Heart left ventricle (tissue), 16 donors: ENCODE measurements at regions not wholly inside any gene's neighbourhood (a gene's known extent, or its start where the extent isn't known, plus 50 kb on each side); places are given as distances from the start of the nearest gene placed in this dataset.

Experiments
- ATAC-seq, 4 donors: fragments of 200-7000 bp; cut with Tn5 transposase; one replicate each; pipeline ENCODE4 v1.9.1; 2020 to 2022; ENCODE audit warnings: moderate library complexity in 4 of 4, mild to moderate bottlenecking in 3 of 4, moderate number of reproducible peaks in 1 of 4
- DNase-seq, 5 donors: peaks; one replicate each; pipeline ENCODE4 v3.0.0-alpha.2; 2020
- H3K27ac ChIP-seq, 12 donors: fragments of 200-600 bp; sonication (generic) in 4 of 12; one replicate each; pipeline versions ENCODE4 v1.5.0 to v1.8.0; 2016 to 2022; ENCODE audit warnings: mild to moderate bottlenecking in 2 of 12
- H3K27me3 ChIP-seq, 9 donors: fragments of 200-600 bp; sonication (generic) in 2 of 9; one replicate each; pipeline versions ENCODE4 v1.5.1 to v1.8.0; 2016 to 2022; ENCODE audit warnings: mild to moderate bottlenecking in 3 of 9
- H3K36me3 ChIP-seq, 9 donors: fragments of 200-600 bp; sonication (generic) in 2 of 9; one replicate each; pipeline versions ENCODE4 v1.5.0 to v1.8.0; 2018 to 2022; ENCODE audit warnings: mild to moderate bottlenecking in 2 of 9
- H3K4me1 ChIP-seq, 12 donors: fragments of 200-600 bp; sonication (generic) in 4 of 12; one replicate each; pipeline versions ENCODE4 v1.5.0 to v1.8.0; 2016 to 2022; ENCODE audit warnings: mild to moderate bottlenecking in 3 of 12
- H3K4me3 ChIP-seq, 12 donors: fragments of 200-600 bp; sonication (generic) in 4 of 12; one replicate each; pipeline versions ENCODE4 v1.5.0 to v1.8.0; 2017 to 2022; ENCODE audit warnings: mild to moderate bottlenecking in 9 of 12, moderate library complexity in 4 of 12
- H3K9me3 ChIP-seq, 12 donors: fragments of 200-600 bp; sonication (generic) in 4 of 12; one replicate each; pipeline versions ENCODE4 v1.5.0 to v1.8.0; 2016 to 2022; ENCODE audit warnings: mild to moderate bottlenecking in 1 of 12
- POLR2A ChIP-seq, 2 donors: fragments of 450-650 bp; IDR thresholded peaks; one replicate each; pipeline ENCODE4 v1.6.1; 2017; ENCODE audit warnings: antibody characterized with exemption in 2 of 2, mild to moderate bottlenecking in 2 of 2, moderate library complexity in 2 of 2
- WGBS, 4 donors: extraction: QIAGEN DNeasy Blood & Tissue Kit in 2 of 4; methylation state at CpG; one replicate each; pipeline versions ENCODE4 v1.1.5 to v1.1.7; 2013 to 2018; 5-methylcytosine and 5-hydroxymethylcytosine counted together
- intact Hi-C, 10 donors: fragments of 100-400 bp; cut with DNase I; formaldehyde crosslinking; loops; one replicate each; pipeline versions ENCODE4 v1.11.1 to v1.14.2; 2022
- TF ChIP-seq, protein P1 (sequence below), 12 donors: fragments of 200-600 bp; sonication (generic) in 4 of 12; IDR thresholded peaks; one replicate each; pipeline versions ENCODE4 v1.5.0 to v1.8.0; 2018 to 2022; ENCODE audit warnings: antibody characterized with exemption in 12 of 12, mild to moderate bottlenecking in 5 of 12
- donor health status: ischemic (EF 13 %, LVEDD 7.1; RV severe dilation, severe dysfunction).
- donor health status: healthy with polysubstance abuse.
- donor health status: DM: no; HTN: yes; CAD: no.
- donor health status: DM: no; HTN: no; CAD: no.
- donor health status: ischemic (EF 25% LVEDD 6.9; RV normal size, moderate dysfunction).
- donor health status: ischemic (EF 25% LVEDD 5.7; RV mildly dilated, moderate dysfunction).
- donor health status: healthy.
- donor health status: DM: yes; HTN: yes; CAD: no.
- donor health status: ischemic (EF 35%, LVEDD 5.7; RV mildly dilated, moderate dysfunction).
- donor health status: nonischemic (EF 11% LVEDD 7.7; RV severe dilation, severe dysfunction).
- donor health status: DM: yes; HTN: yes; CAD: no.
- donor health status: PGD.
- donor health status: ischemic (EF 29% LVEDD 5.4; RV normal size, mild dysfunction).
- donor health status: nonischemic (EF 23%, LVEDD 6.1; RV moderate dilation, normal function).

DNA sequence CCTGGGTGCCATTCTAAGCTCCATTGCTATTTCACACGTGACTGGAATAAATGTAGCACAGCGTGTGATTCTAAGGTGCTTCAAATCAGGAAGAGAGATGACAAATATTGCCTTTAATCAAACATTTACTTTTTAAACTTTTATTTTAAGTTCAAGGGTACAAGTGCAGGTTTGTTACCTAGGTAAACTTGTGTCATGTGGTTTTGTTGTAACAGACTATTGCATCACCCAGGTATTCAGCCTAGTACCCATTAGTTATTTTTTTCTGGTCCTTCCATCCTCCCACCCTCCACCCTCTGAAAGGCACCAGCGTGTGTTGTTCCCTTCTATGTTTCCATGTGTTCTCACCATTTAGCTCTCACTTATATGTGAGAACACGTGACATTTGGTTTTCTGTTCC, 510.8 kb downstream of the PLOD2 start:
- no peak for ATAC-seq
- no peak for DNase-seq

DNA sequence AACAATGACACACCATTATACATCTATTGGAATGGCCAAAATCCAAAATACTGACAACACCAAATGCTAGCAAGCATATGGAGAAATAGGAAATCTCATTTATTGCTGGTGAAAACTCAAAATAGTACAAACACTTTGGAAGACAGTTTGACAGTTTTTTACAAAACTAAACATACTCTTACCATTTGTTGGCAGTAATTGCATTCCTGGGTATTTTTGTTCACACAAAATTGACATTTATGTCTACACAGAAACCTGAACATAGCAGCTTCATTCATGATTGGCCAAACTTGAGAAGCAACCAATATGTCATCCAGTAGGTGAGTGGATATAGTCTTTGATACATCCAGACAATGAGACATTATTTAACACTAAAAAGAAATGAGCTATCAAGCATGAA, 489.9 kb downstream of the PLOD2 start:
- Histone ChIP-seq H3K27me3 (no peaks in the 10 kb centered on the region), H3K9me3 (no peaks in the 10 kb centered on the region), H3K36me3 (no peaks in the 10 kb centered on the region), H3K4me3 (no peak overlapping the region), H3K4me1 (no peaks in the 10 kb centered on the region), H3K27ac (no peak overlapping the region)
- intact Hi-C loops = no loop called here
- TF ChIP-seq POLR2A (IDR thresholded peaks at IDR 0.05) = no peak
- TF ChIP-seq, protein P1, sequence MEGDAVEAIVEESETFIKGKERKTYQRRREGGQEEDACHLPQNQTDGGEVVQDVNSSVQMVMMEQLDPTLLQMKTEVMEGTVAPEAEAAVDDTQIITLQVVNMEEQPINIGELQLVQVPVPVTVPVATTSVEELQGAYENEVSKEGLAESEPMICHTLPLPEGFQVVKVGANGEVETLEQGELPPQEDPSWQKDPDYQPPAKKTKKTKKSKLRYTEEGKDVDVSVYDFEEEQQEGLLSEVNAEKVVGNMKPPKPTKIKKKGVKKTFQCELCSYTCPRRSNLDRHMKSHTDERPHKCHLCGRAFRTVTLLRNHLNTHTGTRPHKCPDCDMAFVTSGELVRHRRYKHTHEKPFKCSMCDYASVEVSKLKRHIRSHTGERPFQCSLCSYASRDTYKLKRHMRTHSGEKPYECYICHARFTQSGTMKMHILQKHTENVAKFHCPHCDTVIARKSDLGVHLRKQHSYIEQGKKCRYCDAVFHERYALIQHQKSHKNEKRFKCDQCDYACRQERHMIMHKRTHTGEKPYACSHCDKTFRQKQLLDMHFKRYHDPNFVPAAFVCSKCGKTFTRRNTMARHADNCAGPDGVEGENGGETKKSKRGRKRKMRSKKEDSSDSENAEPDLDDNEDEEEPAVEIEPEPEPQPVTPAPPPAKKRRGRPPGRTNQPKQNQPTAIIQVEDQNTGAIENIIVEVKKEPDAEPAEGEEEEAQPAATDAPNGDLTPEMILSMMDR (IDR thresholded peaks at IDR 0.05) = no peak
- DNase-seq = no peak
- ATAC-seq = no peak

More for the DNA sequence above, 510.8 kb downstream of the PLOD2 start:
- Histone ChIP-seq H3K4me3 (no peak overlapping the region), H3K27ac (no peak overlapping the region), H3K4me1 (no peaks in the 10 kb centered on the region), H3K27me3 (no peaks in the 10 kb centered on the region), H3K36me3 (no peaks in the 10 kb centered on the region), H3K9me3 (peaks cover 0 to 3% (median 0%) of the 10 kb centered on the region in 12 donors)
- intact Hi-C loops = no loop called here
- no peak for TF ChIP-seq POLR2A (IDR thresholded peaks at IDR 0.05)
- TF ChIP-seq, protein P1 (IDR thresholded peaks at IDR 0.05) = no peak
- WGBS, 4 donors = 86 to 95% (median 92%) methylated on average over 4 of the region's 4 CpGs

DNA sequence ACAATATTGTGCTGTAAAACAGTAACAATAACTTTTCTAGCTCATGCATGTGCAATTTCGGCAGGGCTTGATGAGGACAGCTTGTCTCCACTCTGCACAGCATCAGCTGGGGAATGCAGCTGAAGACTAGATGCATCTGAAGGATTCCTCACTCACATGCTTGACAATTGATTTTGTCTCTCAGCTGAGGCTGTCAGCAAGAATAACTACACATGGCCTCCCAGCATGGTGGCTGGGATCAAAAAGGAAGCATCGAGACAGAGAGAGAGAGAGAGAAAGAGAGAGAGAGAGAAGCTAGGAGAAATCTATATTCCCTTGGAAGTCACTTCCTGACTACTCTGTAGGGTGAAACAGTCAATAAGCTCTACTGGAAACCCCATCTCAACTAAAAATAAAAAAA, 487.1 kb downstream of the PLOD2 start:
- Histone ChIP-seq H3K27me3 (no peaks in the 10 kb centered on the region), H3K4me1 (no peaks in the 10 kb centered on the region), H3K9me3 (no peaks in the 10 kb centered on the region), H3K36me3 (no peaks in the 10 kb centered on the region), H3K27ac (no peak overlapping the region), H3K4me3 (no peak overlapping the region)
- 29 to 59% (median 38%) methylated on average over 2 of the region's 2 CpGs for WGBS, 4 donors
- ATAC-seq (no peak), DNase-seq (no peak)
- no peak for TF ChIP-seq POLR2A (IDR thresholded peaks at IDR 0.05)
- TF ChIP-seq, protein P1 (IDR thresholded peaks at IDR 0.05) = no peak
- intact Hi-C loops = no loop called here

DNA sequence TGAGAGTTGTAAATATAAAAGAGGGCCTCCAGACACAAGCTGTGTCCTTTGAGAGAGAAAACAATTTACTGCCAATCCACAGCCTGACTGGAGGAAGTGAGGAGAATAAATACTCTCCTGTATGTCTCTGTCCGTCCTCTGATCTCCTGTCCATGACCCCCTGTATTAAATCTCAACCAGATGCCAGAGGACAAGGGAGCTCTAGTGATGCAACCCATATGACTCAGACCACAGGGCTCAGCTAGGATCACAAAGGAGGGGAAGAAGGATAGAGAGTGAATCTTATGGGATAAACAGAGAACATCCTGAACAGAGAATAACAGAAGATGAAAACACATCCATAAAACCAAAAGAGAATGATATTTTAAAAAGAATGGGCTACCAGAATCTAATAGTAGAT, 482.6 kb downstream of the PLOD2 start:
- DNase-seq (no peak), ATAC-seq (no peak)
- no peaks in the 10 kb centered on the region for H3K36me3 ChIP-seq
- H3K4me3 ChIP-seq = no peak overlapping the region
- 67 to 76% (median 70%) methylated on average over 1 of the region's 1 CpG for WGBS, 4 donors
- no peaks in the 10 kb centered on the region for H3K4me1 ChIP-seq
- TF ChIP-seq POLR2A (IDR thresholded peaks at IDR 0.05) = no peak
- TF ChIP-seq, protein P1 (IDR thresholded peaks at IDR 0.05) = no peak
- H3K27me3 ChIP-seq = no peaks in the 10 kb centered on the region
- intact Hi-C loops = no loop called here
- H3K27ac ChIP-seq = no peak overlapping the region
- no peaks in the 10 kb centered on the region for H3K9me3 ChIP-seq
